ENCODE measurements at regions not wholly inside any gene's neighbourhood (a gene's known extent, or its start where the extent isn't known, plus 50 kb on each side); places are given as distances from the start of the nearest gene placed in this dataset.

GRCh38 chrX:71000139-71000538 is 68.0 kb downstream of the SNX12 start:
- DNase-seq (ENCODE audit: low spot score) = no peak

GRCh38 chrX:70998411-70999027 is 67.6 kb upstream of the SLC7A3 start:
- DNase-seq (ENCODE audit: low spot score) = peak; percentile 49

DNA sequence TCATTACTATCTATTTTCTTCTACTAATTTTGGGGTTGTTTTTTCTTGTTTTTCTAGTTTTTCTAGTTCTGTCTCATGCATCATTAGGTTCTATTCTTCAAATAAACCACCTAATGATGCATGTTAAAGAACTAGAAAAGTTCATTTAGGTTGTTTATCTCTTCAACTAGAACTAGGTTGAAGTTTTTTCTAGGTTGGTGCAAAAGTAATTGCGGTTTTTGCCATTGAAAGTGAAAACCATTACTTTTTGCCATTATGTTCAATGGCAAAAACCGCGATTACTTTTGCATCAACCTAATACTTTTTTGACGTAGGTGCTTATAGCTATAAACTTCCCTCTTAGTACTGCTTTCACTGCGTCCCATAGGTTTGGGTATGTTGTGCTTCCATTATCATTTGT is 64.4 kb upstream of the SLC7A3 start:
- DNase-seq (ENCODE audit: low spot score) = no peak

GRCh38 chrX:70988425-70988824 is 57.5 kb upstream of the SLC7A3 start:
- no peak for DNase-seq (ENCODE audit: low spot score)
